ENCODE measurements at regions not wholly inside any gene's neighbourhood (a gene's known extent, or its start where the extent isn't known, plus 50 kb on each side); places are given as distances from the start of the nearest gene placed in this dataset.
"Not testable (repeated sequence)": the region's sequence is repeated elsewhere in the genome, so short reads cannot be mapped to it uniquely, and the experiment has no call there.

- no peak for DNase-seq
Observed at GRCh38 chr10:2106641-2107040, 369.3 kb upstream of the ADARB2 start.

GRCh38 chr10:2099321-2099720 lies 362.0 kb upstream of the ADARB2 start:
- no peak for DNase-seq

- no peak for DNase-seq
Observed at GRCh38 chr10:2097937-2098336, 360.6 kb upstream of the ADARB2 start.

- no peak for DNase-seq
Observed at GRCh38 chr10:2094171-2094570, 356.8 kb upstream of the ADARB2 start.

- no peak for DNase-seq
Observed at GRCh38 chr10:2083591-2083990, 346.3 kb upstream of the ADARB2 start.

GRCh38 chr10:2081501-2081900 lies 344.2 kb upstream of the ADARB2 start:
- DNase-seq, result no peak

- DNase-seq, result peak; percentile 64
Observed at GRCh38 chr10:2079603-2080078, 342.3 kb upstream of the ADARB2 start.

- no peak for DNase-seq
Observed at GRCh38 chr10:2077231-2077630, 339.9 kb upstream of the ADARB2 start.

GRCh38 chr10:2076528-2076927 lies 339.2 kb upstream of the ADARB2 start:
- DNase-seq, result no peak

GRCh38 chr10:2067015-2067414 lies 329.7 kb upstream of the ADARB2 start:
- no peak for DNase-seq

- no peak for DNase-seq
Observed at GRCh38 chr10:2054728-2055127, 317.4 kb upstream of the ADARB2 start.

GRCh38 chr10:2053805-2054204 lies 316.5 kb upstream of the ADARB2 start:
- no peak for DNase-seq

GRCh38 chr10:2051108-2051507 lies 313.8 kb upstream of the ADARB2 start:
- no peak for DNase-seq

GRCh38 chr10:2049560-2049959 lies 312.2 kb upstream of the ADARB2 start:
- no peak for DNase-seq

- no peak for DNase-seq
Observed at GRCh38 chr10:2048337-2048973, 311.1 kb upstream of the ADARB2 start.

GRCh38 chr10:2047679-2048078 lies 310.4 kb upstream of the ADARB2 start:
- no peak for DNase-seq

GRCh38 chr10:2043379-2043778 lies 306.1 kb upstream of the ADARB2 start:
- DNase-seq, result no peak

- no peak for DNase-seq
Observed at GRCh38 chr10:2038036-2038435, 300.7 kb upstream of the ADARB2 start.

GRCh38 chr10:2037246-2037645 lies 299.9 kb upstream of the ADARB2 start:
- no peak for DNase-seq

- no peak for DNase-seq
Observed at GRCh38 chr10:2036209-2036608, 298.9 kb upstream of the ADARB2 start.

GRCh38 chr10:2030046-2030445 lies 292.7 kb upstream of the ADARB2 start:
- no peak for DNase-seq

- no peak for DNase-seq
Observed at GRCh38 chr10:2026936-2027335, 289.6 kb upstream of the ADARB2 start.

- DNase-seq, result not testable (repeated sequence)
Observed at GRCh38 chr10:2024750-2025149, 287.4 kb upstream of the ADARB2 start.

- no peak for DNase-seq
Observed at GRCh38 chr10:2023687-2024086, 286.4 kb upstream of the ADARB2 start.
